G401 (cell line): ENCODE measurements at regions not wholly inside any gene's neighbourhood (a gene's known extent, or its start where the extent isn't known, plus 50 kb on each side); places are given as distances from the start of the nearest gene placed in this dataset.
"Not testable (repeated sequence)": the region's sequence is repeated elsewhere in the genome, so short reads cannot be mapped to it uniquely, and the experiment has no call there.

Source experiments
- DNase-seq: peaks from one replicate; pipeline ENCODE4 v3.0.0-alpha.2; 2015; ENCODE audit warnings: low spot score
- in situ Hi-C: cut with HindIII; loops from 2 replicates; pipeline ENCODE4 v1.10.0; 2016; ENCODE audit warnings: low sequenced_read_pairs, mixed read lengths

DNA sequence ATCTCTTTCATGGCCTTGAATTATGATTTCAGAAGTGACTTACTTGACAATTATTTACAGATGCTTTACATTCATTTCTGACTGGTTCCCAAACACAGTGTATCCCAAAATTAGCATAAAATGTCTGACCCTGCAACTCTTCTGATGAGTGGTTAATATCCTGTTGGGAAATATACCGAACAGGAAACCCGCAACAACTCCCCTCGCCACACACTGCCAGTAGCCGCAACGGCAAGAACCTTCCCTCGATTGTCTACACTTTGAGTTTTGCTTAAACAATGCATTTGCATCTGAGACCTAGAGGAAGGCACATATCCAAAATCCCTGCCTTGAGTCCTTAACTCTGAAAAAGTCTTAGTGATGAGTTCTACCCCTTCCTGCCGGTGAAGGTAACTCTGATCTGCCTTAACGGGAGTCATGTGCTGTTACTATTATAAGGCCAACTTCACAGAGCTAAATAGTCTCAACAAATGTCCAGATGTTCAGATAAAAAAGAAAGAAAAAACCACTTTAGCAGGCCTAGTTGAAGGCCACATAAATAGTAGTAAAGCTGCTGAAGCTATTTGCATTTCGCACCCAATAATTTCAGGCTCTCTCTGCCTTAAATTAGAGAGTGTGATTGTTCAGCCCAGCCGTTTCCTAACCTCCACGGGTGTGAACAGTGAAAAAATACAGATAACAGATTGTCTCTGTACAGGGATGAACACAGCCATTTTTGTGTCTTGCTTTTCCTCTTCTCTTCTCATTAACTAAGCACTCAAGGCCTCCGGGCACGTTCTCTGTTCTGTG, 321.1 kb downstream of the HS3ST3B1 start:
- in situ Hi-C loops = no loop called here
- no peak for DNase-seq

DNA sequence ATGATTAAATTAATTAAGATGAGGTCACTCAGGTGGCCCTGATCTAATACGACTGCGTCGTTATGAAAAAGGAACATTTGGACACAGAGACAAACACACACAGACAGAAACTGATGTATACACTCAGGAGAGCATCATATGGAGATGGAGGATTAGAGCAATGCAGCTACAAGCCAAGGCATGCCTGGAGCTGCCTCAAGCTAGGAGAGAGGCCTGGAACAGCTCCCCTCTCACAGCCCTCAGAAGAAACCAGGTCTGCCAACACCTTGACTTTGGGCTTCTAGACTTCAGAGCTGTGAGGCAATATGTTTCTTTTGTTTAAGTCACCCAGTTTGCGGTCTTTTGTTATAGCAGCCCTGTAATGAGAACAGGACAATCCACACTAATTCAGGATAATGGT, 318.9 kb downstream of the HS3ST3B1 start:
- DNase-seq = no peak

DNA sequence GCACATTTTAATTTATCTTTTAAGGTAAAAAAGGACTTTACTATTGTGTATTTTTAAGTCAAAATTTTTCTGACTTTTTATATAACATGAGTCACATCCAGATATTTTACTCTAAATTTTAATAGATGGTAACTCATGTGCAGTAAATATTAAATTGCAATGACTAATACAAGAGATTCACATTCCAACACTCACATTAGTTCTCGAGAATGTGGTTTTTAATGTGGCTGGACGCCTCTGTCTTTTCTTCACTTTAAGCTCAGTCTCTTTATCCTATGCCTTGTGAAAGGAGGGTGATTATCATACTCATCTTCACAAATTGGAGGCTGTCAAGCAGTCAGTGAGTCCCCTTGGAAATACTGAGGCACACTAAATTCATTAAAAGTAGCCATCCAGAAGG, 315.6 kb downstream of the HS3ST3B1 start:
- in situ Hi-C loops = no loop called here
- DNase-seq = no peak

More for the DNA sequence above, 318.9 kb downstream of the HS3ST3B1 start:
- in situ Hi-C loops = no loop called here

DNA sequence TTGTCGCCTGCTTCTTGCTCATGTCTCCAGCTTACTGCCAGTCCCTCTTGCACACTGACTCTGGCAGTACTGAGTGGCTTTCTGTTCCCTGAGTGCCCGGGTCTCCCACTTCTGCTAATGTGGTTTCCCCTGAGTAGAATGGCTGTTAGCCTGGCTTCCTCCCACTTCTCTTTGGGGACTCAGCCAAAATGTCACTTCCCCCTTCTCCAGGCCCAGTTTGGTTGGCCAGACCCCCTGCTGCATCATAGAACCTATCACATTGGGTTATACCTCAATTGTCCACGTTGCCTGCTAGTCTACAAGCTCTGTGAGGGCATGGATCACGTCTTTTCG, 304.4 kb downstream of the HS3ST3B1 start:
- no peak for DNase-seq
- in situ Hi-C loops = no loop called here

- DNase-seq = no peak
- in situ Hi-C loops = no loop called here
Measured at GRCh38 chr17:14604591-14605266, 303.8 kb downstream of the HS3ST3B1 start.

- no peak for DNase-seq
- in situ Hi-C loops = no loop called here
Measured at GRCh38 chr17:14596224-14596623, 295.3 kb downstream of the HS3ST3B1 start.

- DNase-seq = no peak
Measured at GRCh38 chr17:14595656-14596055, 294.8 kb downstream of the HS3ST3B1 start.

DNA sequence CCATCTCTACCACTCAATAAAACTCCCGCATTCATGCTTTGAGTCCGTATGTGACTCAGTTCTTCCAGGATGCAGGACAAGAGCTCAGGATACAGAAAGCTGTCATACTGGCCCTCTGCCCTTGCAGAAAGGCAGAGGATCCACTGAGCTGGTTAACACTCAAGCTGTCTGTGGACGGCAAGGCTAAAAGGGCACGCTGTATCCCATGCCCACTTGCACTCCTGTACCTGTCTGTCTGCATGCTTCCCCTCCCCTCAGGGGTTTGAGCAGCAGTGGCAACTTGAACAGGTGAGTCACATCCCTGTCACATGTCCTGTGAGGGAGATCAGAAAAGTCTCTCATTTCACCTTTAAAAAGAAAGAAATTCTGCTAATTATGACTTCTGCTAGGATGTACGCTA, 293.8 kb downstream of the HS3ST3B1 start:
- in situ Hi-C loops = no loop called here
- no peak for DNase-seq

More at GRCh38 chr17:14595656-14596055, 294.8 kb downstream of the HS3ST3B1 start:
- in situ Hi-C loops = no loop called here

- DNase-seq = no peak
- in situ Hi-C loops = no loop called here
Measured at GRCh38 chr17:14593956-14594355, 293.1 kb downstream of the HS3ST3B1 start.

- in situ Hi-C loops = no loop called here
- DNase-seq = no peak
Measured at GRCh38 chr17:14590459-14591250, 289.8 kb downstream of the HS3ST3B1 start.

DNA sequence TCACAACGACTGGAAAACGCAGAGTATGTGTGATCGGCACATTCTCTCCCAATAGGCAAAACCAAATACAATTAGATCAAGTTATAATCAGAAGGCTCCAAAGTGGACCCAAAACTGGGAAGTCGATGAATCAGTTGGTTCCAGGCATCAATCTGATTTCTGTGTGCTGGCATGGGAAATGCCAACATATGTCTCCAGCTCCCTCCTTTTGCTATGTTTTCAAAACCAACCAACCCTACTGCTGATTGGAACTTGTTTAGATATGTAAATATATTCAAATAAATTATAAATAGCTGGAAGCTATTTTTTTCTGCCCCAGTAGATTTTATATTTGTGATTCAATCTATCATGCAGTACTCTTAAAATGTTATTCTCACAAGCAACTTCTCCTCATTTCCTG, 284.2 kb downstream of the HS3ST3B1 start:
- no peak for DNase-seq
- in situ Hi-C loops = no loop called here

GRCh38 chr17:14582996-14583395, 282.1 kb downstream of the HS3ST3B1 start:
- in situ Hi-C loops = no loop called here
- no peak for DNase-seq

GRCh38 chr17:14581186-14581830, 280.4 kb downstream of the HS3ST3B1 start:
- no peak for DNase-seq
- in situ Hi-C loops = no loop called here

DNA sequence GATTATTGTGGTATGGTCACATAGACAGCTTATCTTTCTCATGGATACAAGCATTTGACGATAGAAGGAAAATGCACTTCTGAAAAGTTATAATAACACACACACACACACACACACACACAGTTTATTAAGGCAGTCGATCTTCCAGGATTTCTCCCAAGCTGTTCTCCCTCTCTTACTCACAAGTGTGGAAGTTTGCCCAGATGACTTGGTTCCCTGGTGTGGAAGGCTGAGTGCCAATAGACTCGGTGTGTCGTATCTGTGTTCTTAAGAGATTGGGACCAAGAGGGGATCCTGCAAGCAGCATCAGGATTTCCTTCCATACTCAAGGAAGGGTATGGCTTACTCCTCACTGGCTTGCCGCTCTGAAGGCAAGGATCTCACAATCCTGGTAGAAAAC, 279.6 kb downstream of the HS3ST3B1 start:
- no peak for DNase-seq
- in situ Hi-C loops = no loop called here

DNA sequence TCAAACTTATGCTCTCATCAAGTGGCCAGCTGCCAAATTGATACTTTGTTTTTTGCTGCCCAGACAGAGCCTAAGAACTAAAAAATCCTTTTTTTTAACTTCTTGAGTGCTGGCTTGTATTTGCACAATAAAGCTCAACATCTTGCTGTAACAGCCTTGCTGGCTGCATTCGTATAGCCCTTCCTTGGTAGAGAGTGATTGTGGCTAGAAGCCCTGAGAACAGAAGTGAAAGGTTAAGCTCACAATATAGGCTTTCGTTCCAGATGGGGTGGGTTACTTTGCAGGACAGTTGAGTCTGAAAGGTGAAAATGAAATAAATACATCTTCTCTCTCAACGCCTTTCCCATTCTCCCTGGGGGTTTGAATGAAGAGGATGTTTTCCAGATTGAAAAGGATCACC, 278.8 kb downstream of the HS3ST3B1 start:
- no peak for DNase-seq
- in situ Hi-C loops = no loop called here

DNA sequence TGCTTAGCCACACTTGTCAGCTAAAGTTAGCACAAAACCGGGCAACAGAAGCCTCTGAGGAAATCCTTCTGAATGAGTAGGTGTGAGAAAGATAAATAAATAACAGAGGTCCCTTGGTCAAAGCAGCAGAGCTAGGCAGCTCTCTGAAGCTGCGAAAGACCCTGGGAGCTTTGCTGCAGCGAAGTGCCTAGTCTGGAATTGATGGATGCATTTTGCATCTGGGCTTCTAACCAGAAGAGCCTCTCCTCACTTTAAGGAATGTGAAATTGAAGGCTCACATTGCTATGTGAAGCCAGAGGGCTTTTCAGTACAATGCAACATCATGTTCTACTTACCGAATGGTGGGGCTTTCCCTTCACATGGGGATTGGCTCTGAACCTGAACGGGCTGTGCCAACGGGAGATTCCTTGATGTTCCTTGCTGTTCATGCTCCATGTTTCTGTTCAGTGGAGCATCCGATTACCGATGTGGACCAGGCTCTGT, 274.6 kb downstream of the HS3ST3B1 start:
- in situ Hi-C loops = no loop called here
- no peak for DNase-seq

DNA sequence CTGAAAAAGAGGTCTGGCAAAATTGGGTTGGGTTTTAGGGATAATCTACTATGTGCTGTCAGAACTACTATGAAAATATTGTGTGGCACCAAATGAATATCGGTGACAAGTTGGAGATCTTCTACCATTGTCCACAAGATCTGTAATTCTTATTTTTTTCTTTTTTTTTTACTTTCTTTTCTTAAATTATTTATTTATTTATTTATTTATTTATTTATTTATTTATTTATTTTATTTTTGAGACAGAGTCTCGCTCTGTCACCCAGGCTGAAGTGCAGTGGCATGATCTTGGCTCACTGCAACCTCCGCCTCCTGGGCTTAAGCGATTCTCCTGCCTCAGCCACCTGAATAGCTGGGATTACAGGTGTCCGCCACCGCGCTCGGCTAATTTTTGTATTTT, 259.4 kb downstream of the HS3ST3B1 start:
- in situ Hi-C loops, DNase-seq: not testable (repeated sequence)

DNA sequence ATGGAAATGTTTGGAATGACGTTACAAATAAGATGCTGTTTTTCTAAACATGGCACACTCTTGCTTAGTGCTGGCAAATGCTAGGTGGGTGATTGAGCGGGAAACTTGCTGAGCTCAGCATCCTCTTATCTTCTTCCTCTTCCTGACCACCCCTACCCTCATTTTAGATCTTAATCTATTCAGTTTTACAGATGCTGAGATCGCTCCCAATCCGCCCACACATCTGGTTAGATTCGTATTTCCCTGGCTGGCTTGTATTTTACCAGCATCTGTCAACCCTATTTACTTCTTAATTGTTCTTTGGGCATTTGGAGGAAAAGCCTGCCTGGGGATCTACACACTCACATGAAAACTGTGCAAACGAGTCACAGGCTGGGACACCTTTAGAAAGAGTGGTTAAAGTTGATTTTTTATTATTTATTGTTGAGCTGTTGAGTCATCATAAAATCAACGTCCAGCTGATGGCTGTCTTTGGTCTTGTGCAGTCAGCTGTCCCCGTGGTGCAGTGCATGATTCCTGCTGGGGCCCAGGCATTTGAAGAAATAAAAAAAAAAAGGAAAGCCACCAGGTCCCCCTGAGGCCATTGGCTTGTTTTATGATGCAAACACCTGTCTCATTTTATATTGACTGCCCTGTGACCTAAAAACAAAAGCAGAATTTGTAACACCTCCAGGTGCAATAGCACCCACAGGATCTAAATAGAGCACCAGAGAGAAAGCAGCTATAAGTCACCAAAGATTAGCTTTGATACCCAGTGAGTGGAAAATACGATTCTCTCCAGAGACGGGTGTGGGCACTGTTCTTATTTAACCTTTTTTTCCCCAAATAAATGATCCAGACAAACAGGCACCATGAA, 258.6 kb downstream of the HS3ST3B1 start:
- no peak for DNase-seq
- in situ Hi-C loops = no loop called here

DNA sequence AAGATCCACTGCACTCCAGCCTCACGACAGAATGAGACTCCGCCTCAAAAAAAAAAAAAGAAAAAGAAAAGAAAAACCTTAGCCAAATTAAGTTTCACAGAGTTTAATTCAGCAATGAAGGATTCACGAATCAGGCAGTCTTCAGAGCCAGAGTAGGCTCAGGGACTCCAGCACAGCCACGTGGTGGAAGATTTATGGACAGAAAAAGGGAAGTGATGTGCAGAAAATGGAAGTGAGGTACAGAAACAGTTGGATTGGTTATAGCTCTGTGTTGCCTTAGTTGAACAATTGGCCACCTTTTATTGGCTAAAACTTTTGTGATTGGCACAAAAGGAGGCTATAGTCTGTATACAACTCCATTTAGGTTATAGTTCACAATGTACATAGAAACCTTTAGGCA, 256.6 kb downstream of the HS3ST3B1 start:
- DNase-seq = no peak
- in situ Hi-C loops = no loop called here
